Transverse colon (tissue), 4 donors: ENCODE measurements at regions not wholly inside any gene's neighbourhood (a gene's known extent, or its start where the extent isn't known, plus 50 kb on each side); places are given as distances from the start of the nearest gene placed in this dataset.

Experiments used
- EP300 ChIP-seq: sonication (generic); formaldehyde crosslinking; IDR thresholded peaks from one replicate; pipeline ENCODE4 v1.6.1; 2017; ENCODE audit warnings: antibody characterized with exemption, low read depth
- POLR2A ChIP-seq: fragments of 450-650 bp; IDR thresholded peaks from one replicate; pipeline ENCODE4 v1.6.1; 2016; ENCODE audit warnings: antibody characterized with exemption, mild to moderate bottlenecking, moderate library complexity
- POLR2AphosphoS5 ChIP-seq, 3 donors: sonication (generic); formaldehyde crosslinking; IDR thresholded peaks; one replicate each; pipeline ENCODE4 v1.6.1; 2016; ENCODE audit warnings: antibody characterized with exemption in 3 of 3
- TF ChIP-seq, protein P1 (sequence below), 5 experiments: fragments of 200-600 bp in 3 of 5; fragments of 450-650 bp in 2 of 5; sonication (generic) in 3 of 5; IDR thresholded peaks; 1 replicate in 2 of 5; 2 replicates in 3 of 5; pipeline ENCODE4 v1.5.1; 2016 to 2017; ENCODE audit warnings: antibody characterized with exemption in 5 of 5, inconsistent platforms in 3 of 5, mild to moderate bottlenecking in 2 of 5, moderate library complexity in 1 of 5

GRCh38 chr12:75585330-75585729 is 73.9 kb upstream of the KRR1 start:
- TF ChIP-seq, protein P1, sequence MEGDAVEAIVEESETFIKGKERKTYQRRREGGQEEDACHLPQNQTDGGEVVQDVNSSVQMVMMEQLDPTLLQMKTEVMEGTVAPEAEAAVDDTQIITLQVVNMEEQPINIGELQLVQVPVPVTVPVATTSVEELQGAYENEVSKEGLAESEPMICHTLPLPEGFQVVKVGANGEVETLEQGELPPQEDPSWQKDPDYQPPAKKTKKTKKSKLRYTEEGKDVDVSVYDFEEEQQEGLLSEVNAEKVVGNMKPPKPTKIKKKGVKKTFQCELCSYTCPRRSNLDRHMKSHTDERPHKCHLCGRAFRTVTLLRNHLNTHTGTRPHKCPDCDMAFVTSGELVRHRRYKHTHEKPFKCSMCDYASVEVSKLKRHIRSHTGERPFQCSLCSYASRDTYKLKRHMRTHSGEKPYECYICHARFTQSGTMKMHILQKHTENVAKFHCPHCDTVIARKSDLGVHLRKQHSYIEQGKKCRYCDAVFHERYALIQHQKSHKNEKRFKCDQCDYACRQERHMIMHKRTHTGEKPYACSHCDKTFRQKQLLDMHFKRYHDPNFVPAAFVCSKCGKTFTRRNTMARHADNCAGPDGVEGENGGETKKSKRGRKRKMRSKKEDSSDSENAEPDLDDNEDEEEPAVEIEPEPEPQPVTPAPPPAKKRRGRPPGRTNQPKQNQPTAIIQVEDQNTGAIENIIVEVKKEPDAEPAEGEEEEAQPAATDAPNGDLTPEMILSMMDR (IDR thresholded peaks at IDR 0.05) = no peak
- TF ChIP-seq EP300 = no peak
- TF ChIP-seq POLR2A = no peak
- TF ChIP-seq POLR2AphosphoS5 (IDR thresholded peaks at IDR 0.05) = no peak
